ENCODE measurements at regions not wholly inside any gene's neighbourhood (a gene's known extent, or its start where the extent isn't known, plus 50 kb on each side); places are given as distances from the start of the nearest gene placed in this dataset.
"Not testable (repeated sequence)": the region's sequence is repeated elsewhere in the genome, so short reads cannot be mapped to it uniquely, and the experiment has no call there.

- not testable (repeated sequence) for TF ChIP-seq POLR2A, EP300 (IDR thresholded peaks at IDR 0.05)
Observed at GRCh38 chr16:29202025-29202632, 204.4 kb downstream of the NPIPB11 start.
